HTR-8/SVneo (cell line): ENCODE measurements at regions not wholly inside any gene's neighbourhood (a gene's known extent, or its start where the extent isn't known, plus 50 kb on each side); places are given as distances from the start of the nearest gene placed in this dataset.
"Not testable (repeated sequence)": the region's sequence is repeated elsewhere in the genome, so short reads cannot be mapped to it uniquely, and the experiment has no call there.

Source experiments
- DNase-seq: peaks from one replicate; pipeline ENCODE4 v3.0.0; 2011; ENCODE audit warnings: low spot score, mixed read lengths; ENCODE audit not compliant: insufficient read length
- FAIRE-seq: peaks from 2 replicates; lab custom pipeline; 2011; peaks lifted over from hg19 to GRCh38; lab: Jason Lieb, UNC

DNA sequence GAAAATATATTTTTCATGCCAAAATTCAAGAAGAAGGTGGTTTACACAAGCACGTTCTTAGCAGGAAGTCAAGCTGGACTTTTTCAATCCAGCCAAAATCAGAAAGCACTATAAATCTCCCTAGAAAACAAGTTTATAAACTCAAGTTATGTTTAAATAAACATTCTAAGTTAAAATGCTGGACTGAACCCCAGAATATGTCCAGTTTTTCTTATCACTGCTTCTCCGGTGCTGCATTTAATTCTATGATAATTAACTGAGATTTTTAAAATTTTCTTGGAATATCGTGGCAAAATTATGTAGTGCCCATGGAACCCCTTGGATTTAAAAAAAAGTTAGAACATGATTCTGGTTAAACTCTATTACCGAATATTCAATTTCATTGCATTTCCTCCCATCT lies 218.2 kb upstream of the MDFIC2 start:
- FAIRE-seq (no peak), DNase-seq (no peak)

DNA sequence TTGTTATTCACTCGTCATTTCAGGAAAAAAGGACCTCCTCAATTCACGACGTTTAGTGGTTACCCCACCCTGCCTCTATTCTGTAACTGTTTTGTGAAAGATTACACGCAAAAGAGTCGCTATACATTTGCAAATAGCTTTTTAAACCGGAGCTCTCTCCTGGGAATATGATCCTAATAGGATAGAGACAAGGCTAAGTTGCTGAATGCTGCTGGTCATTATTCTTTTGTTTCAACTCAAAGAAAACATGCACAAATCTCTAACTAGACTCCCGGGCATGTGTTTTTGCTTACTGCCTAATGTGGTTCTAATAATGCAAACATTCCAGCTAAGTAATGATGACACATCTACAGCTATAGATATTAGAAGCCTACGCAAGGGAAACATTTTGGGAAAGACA lies 214.6 kb upstream of the MDFIC2 start:
- DNase-seq = no peak
- FAIRE-seq = no peak

DNA sequence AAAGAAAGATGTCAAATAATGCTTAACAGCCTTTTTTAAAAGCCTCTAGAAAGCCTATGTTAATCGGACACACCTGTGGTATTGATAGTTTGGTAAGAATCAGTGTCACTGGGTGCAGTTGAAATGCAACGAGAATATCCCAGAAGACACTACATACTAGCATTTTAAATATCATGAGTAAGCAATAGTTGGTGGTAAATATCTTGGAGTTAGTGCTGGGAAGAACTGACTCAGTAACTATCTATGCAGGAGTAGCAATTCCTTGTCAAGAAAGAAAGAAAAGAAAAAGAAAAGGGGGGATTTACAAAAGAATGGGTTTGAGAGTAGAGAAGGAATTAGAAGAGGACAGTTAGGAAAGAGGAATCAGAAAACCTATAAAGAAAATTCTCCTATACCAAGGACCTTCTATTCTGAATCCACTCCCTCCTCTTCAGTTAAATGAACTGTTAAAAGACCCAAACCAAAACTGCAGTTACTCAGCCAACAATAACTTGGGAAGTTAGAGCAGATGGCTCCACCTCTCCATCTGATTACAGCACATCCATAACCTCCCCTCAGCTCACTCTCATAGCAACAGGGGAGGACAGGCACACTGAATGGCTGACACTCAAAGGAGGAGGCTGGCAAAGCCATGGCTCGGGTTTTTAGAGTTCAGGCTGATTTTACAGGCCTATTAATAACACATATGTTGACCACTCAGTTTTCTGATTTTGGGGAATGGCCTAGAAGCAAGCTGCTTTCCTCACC lies 207.6 kb upstream of the MDFIC2 start:
- FAIRE-seq (no peak), DNase-seq (no peak)

DNA sequence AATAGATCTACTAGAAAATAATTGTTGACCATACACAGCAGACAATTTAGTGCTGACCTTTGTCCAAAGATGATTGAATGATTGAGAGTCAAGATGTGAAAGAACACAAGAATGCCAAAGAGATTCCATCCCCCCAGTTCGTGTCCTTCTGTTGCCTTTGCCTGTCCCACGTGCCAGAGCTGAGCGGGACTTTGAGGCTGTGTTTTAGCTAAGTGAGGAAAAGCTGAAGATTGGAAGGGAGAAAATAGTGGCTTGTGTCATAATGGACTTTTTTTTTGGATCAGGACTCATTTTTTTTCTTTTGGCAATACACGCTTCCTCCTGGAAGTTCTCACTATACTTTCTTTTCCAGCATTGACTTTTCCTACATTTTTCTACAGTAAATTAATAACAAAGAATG lies 206.6 kb upstream of the MDFIC2 start:
- FAIRE-seq = no peak
- no peak for DNase-seq

DNA sequence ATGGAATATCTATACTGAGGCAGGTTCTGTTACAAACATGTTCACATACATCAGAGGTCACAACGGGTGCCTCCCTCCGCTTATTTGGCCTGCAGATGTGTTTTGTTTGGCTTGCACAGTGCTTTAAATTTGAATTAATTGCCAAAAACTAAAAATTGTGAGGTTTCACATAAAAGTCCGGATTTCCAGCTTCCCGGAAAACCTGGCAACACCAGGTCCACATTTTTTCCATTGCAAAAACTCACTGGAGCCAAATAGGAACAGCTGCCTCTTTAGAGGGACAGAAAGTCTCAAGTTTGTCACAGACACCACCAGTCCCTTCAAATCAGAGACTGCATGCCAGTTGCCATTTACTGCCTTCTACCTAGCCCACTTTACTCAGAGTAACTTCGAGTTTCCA lies 205.9 kb upstream of the MDFIC2 start:
- FAIRE-seq = no peak
- DNase-seq = no peak

DNA sequence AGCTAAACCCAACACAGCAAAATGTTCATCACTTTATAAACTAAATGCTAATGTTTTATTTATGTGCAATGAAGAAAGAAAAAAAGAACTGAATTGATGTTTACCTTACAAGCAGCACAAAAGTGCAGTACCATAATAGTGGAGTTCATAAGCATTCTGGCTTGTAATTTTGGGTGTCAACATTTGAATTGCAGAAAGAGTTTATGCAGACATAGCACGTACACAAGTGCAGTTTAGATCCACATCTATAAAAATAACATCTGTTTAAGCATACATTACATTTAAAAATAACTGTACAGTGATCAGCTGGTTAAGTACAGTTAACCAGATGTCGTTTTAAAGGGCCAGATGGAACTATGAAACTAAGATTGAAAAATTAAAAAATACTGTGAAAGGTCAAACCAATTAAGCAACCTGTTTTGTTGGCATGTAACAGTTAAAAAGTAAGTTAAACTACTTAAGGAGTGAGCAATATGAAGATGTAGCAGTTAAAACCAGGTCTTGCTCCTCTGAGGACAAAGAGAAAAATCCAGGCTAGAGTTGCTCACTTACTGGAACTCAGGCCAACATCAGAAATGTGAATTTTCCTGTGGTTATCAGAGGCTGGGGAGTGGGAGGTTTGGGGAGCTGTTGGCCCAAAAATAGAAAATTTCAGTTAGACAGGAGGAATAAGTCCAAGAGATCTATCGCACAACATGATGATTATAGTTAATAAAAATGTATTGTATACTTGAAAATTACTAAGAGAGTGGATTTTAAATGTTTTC lies 204.9 kb upstream of the MDFIC2 start:
- DNase-seq = no peak
- no peak for FAIRE-seq

DNA sequence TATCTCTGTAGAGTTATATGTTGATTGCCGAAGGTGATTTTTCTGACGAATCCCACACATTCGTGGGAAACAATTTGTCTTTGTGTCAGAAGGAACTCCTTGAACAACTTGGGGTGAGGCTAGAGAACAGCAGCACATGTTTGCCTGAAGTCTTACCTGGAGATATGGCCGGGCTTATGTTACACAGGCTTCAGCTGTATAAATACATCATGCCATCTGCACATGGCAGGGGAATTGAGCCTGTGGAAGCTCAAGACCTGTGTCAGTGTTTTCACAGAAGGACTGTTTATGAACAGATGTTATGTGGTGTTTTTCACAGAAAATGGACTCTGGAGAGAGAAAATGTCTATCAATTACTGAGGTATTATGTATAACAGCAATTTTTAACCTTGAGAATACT lies 203.6 kb upstream of the MDFIC2 start:
- FAIRE-seq (no peak), DNase-seq (no peak)

DNA sequence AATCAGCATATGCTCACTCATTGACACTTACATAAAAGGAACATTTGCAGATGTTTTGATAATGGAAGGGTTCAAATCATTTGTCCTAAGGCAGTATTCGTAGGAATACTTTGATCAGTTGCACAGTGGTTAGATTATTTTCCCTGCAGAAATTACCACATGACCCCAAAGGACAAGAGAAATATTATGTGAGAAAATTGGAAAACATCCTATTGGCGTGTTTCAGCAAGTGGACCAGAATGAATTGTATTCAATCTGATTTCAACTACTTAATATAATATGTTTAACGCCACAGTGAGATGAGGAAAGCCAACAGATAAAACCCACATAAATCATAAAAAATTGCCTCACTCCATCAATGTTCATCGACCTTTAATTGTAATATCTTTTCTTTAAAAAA lies 195.0 kb upstream of the MDFIC2 start:
- FAIRE-seq = no peak
- DNase-seq = no peak

DNA sequence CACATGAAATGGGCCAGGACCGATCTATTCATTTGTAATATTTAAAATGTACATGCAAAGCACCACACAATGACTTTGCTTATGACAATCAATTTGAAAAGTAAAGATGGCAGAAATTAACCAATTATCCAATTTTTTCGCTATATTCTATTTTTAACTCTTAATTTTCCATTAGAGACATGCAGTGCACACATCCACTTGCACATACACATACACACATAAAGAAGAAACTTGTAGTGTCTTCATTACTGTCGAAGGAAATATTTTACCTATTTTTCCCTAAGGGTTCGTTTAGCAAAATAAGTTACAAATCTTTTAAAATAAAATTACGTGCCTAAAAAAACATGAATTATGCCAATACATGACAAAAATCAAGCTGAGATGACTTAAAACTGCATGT lies 194.3 kb upstream of the MDFIC2 start:
- DNase-seq (no peak), FAIRE-seq (no peak)

DNA sequence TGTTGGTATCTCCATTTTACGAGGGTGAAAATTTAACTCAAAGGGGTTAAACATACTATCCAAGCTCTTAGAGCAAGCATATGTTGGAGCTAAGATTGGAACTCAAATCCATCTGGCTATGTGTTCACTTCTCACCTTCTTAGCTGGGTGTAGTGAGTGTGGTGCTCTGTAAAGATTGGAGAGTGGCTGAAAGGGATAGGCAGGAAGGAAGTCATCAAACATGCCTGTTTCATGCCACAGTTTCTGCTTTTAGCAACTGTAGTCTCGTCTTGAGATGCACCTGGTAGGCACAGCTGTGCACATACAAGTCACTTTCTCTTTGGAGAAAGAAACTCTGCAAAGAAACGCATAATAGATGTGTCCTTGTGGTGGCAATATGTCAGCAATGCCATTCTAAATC lies 189.1 kb upstream of the MDFIC2 start:
- no peak for DNase-seq
- FAIRE-seq = no peak

DNA sequence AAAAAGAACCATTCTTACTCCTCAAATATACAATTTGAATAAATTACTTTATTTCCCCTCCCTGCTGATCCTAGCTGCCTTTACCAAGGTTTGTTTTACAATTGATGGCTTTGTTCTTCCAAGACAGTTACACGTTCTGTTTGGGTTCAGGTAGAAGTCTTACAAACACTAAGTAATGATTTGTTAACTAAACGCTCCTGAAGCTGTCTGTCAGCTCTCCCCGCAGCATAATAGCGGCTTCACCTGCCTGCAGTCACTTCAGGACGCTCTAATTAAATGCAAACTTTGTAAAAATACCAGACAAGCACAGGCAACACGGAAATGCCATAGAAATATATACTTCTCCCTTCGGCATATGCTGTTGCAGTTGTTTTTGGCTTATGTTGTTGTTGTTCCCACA lies 176.4 kb upstream of the MDFIC2 start:
- DNase-seq (no peak), FAIRE-seq (no peak)

DNA sequence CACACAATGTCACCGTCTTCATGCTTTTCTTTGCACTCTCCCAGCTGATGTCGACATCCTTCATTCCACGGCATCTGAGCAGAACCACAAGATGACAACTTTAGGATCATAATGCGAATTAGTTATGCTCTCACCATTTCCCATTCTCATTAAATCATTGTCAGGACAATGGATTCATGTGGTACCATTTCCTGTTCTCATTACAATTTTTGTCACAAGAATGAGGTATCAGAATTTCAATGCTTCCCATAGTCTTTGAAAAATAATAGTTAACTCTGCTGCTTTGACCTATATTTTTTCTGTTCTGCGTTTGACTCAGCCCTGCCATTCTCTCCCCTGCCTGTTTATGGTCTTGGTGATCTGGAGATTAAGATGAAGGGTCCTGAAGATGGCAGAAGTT lies 175.7 kb upstream of the MDFIC2 start:
- FAIRE-seq = peak; percentile 54
- DNase-seq = no peak

DNA sequence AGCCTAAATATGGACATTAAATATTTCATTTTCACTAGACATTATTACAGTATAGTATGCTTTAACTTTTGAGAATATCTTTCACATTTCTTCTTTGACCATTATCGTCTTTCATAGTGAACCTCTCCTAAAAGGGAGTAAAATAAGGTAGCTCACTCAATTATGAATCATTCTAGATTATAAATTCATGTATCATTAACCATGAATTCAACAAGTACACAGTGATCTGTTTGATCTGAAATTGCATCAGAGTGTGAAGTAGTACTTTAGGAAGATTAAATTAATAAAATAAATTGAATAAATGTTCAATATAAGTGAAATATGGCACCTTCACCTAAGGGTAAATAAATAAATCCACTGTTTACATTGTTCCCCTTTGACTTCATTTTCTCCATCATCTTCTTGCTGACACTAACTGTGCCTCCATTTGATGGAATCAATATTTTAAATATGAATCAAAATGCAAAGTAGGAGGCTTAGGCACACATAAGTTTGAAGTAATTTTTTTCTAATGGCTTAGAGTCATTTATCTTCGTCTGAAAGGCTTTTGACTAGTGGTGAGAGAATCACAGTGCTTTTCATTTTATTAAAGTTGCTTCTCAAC lies 174.1 kb upstream of the MDFIC2 start:
- no peak for DNase-seq
- no peak for FAIRE-seq

DNA sequence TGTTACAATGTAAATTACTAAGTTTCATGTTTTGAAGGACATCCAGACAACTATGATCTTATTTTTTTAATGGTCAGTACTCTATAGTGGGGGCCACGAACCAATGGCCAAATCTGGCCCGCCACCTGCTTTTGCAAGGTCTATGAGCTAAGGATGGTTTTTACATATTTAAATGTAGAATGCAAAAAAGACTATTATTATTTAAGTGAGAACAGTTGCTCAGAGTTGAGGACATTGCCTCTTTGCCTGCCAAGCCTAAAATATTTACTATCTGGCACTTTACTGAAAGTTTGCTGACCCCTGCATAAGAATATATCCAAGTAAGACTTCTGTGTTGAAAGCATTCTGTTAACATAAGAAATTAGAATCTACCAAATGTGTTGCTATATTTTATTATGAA lies 163.7 kb upstream of the MDFIC2 start:
- no peak for DNase-seq
- FAIRE-seq = no peak

DNA sequence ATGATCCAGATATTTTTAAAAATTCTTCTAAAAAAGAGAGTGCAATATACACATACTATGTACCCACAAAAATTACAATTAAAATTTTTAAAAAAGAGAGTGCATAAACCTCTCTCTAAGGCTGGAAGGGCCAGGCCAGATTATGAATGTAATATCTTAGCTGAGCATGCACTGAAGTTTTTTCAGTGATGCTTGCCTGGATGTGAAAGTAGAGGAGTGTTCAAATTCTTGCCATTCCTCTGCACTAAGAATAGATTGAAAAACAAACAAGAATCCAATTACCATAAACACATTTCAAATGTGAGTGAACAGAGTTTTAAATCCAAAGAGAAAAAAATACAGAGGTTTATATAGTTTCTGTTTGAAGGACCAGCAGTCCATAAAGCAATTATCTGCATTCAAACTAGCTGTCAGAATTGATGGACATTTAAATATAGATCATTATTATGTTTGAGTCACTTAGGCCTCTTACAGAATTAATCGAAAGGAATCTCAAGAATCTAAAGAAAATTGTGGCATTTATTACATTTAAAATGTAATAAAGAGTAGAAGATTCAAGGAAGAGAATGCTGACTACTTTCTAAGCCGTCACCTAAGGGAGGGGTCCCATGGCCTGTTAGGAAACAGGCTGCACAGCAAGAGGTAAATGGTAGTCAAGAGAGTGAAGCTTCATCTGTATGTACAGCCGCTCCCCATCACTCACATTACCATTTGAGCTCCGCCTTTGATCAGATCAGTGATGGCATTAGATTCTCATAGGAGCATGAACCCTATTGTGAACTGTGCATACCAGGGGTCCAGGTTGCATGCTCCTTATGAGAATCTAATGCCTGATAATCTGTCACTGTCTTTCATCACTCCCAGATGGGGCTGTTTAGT lies 159.3 kb upstream of the MDFIC2 start:
- FAIRE-seq = no peak
- DNase-seq = no peak

DNA sequence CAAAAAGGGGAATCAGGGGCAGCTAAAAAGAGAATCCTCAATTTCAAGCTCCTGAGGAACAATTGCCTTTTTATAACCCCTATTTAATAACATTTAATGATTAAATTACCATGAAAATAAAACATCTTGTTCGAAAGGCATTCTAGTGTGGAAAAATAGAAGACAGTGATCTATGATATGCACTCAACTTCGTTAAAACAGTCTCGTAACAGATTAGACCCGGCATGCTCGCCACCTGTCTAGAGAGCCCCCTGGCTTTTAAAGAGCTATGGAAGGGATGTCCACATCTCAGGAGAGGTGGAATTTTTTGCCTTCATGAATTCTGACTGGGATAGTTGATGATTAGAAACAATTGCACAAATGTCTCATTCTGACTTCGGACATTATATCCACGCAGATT lies 153.7 kb upstream of the MDFIC2 start:
- FAIRE-seq (no peak), DNase-seq (no peak)

DNA sequence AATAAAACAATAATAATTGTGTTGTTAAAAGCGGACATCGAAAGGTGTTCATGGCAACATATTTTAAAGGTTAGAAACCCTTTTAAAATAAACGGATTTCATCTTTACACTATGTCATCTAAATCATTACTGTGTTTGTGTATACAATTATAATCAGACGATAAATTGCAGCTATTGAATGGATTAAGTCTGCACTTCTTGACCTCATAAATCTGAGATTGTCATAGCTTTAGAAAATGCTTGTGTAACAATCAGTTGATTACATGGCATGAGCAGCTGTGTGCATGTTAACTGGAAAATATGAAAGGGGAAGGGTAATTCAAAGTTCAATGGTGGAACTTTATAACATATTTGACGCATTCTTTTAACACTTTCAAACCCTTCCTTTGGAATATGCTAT lies 152.4 kb upstream of the MDFIC2 start:
- FAIRE-seq (no peak), DNase-seq (no peak)

DNA sequence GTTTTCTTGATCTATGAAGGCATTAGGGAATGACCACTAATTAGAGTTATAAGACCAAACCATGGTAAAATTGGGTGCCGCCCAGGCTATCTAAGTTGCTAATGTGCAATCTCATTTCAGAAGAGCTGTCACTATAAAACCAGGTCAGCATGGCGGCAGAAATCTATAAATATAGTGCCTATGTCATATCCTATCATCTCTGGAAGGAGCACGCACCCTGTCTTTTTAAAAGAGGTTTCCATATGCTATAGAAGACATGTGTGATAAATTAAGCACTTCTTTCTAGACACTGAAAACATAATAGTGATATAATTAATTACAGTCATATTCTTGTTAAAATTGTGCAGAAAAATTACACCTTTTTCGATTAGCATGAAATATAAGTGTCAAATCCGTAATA lies 152.0 kb upstream of the MDFIC2 start:
- FAIRE-seq (no peak), DNase-seq (no peak)

DNA sequence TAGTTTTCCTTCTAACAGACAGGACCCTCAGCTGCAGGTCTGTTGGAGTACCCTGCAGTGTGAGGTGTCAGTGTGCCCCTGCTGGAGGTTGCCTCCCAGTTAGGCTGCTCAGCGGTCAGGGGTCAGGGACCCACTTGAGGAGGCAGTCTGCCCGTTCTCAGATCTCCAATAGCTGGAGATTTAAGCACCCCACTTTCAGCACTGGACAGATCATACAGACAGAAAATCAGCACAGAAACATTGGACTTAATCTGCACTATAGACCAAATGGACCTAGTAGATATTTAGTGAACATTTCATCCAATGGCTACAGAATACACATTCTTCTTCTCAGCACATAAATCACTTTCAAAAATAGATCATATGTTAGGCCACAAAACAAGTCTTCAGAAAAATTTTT lies 137.8 kb upstream of the MDFIC2 start:
- not testable (repeated sequence) for DNase-seq, FAIRE-seq

DNA sequence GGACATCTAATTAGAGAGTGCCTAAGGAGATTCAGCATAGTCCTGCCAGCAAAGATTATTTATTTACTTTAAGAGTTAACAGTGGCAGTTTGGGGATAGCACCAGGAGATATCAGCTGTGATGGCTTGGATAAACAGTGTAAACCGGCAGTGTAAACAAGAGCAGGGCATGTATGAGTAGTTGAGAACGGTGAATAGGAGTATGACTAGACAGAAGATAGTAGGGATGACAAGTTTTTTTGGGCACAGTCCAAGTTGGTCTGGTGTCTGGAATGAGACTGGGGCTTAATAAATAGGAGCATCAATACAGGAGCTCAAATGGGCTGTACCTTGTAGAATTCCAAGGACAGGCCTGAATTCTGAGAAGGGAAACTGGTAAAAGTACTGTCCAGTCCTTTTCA lies 123.0 kb upstream of the MDFIC2 start:
- DNase-seq, FAIRE-seq: not testable (repeated sequence)

DNA sequence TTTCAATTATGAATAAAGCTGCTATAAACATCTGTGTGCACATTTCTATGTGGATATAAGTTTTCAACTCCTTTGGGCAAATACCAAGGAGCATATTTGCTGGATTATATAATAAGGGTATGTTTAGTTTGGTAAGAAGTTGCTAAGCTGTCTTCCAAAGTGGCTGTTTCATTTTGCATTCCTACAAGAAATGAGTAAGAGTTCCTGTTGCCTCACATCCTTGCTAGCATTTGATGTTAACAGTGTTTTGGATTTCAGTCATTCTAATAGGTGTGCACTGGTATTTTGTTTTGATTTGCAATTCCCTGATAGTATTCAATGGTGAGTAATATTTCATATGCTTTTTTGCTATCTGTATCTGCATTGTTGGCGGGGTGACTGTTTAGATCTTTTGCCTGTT lies 120.7 kb upstream of the MDFIC2 start:
- DNase-seq (no peak), FAIRE-seq (no peak)
